MM.1S (cell line): ENCODE measurements at regions not wholly inside any gene's neighbourhood (a gene's known extent, or its start where the extent isn't known, plus 50 kb on each side); places are given as distances from the start of the nearest gene placed in this dataset.

Experiments
- DNase-seq: peaks from one replicate; pipeline ENCODE4 v3.0.0-alpha.2; 2015
- H2AFZ ChIP-seq: fragments of 300-600 bp; sonication (generic); 2 replicates; pipeline ENCODE4 v1.6.0; 2016; ENCODE audit warnings: antibody characterized with exemption, low read length
- H3F3A ChIP-seq: fragments of 300-600 bp; sonication (generic); 2 replicates; pipeline ENCODE4 v1.6.1; 2016; ENCODE audit warnings: mild to moderate bottlenecking, antibody characterized with exemption, low read length, moderate library complexity, mixed read lengths; ENCODE audit not compliant: insufficient read depth
- H3K27ac ChIP-seq: fragments of 300-600 bp; sonication (generic); 2 replicates; pipeline ENCODE4 v1.5.1; 2016; ENCODE audit warnings: mild to moderate bottlenecking, low read length
- H3K27me3 ChIP-seq: fragments of 300-600 bp; sonication (generic); replicated peaks from 2 replicates; pipeline ENCODE4 v1.6.0; 2016; ENCODE audit warnings: low read length; ENCODE audit not compliant: insufficient read depth
- H3K36me3 ChIP-seq: fragments of 300-600 bp; sonication (generic); replicated peaks from 2 replicates; pipeline ENCODE4 v1.6.1; 2016; ENCODE audit warnings: mild to moderate bottlenecking, low read length, mixed read lengths; ENCODE audit not compliant: insufficient read depth
- H3K4me1 ChIP-seq: fragments of 300-600 bp; sonication (generic); 2 replicates; pipeline ENCODE4 v1.6.1; 2016; ENCODE audit warnings: low read length, mixed read lengths
- H3K4me2 ChIP-seq: fragments of 300-600 bp; sonication (generic); 2 replicates; pipeline ENCODE4 v1.6.0; 2016; ENCODE audit warnings: low read depth, low read length
- H3K4me3 ChIP-seq: fragments of 300-600 bp; sonication (generic); 2 replicates; pipeline ENCODE4 v1.5.1; 2016; ENCODE audit warnings: low read length, mixed read lengths
- H3K79me2 ChIP-seq: fragments of 300-600 bp; sonication (generic); 2 replicates; pipeline ENCODE4 v1.6.1; 2016; ENCODE audit warnings: mixed run types, low read length, mixed read lengths
- H3K9ac ChIP-seq: fragments of 300-600 bp; sonication (generic); 2 replicates; pipeline ENCODE4 v1.6.1; 2016; ENCODE audit warnings: low read length, mixed read lengths
- H3K9me2 ChIP-seq: fragments of 300-600 bp; sonication (generic); replicated peaks from 2 replicates; pipeline ENCODE4 v1.6.1; 2016; ENCODE audit warnings: mild to moderate bottlenecking, low read length, mixed read lengths; ENCODE audit not compliant: insufficient read depth
- H3K9me3 ChIP-seq: fragments of 300-600 bp; sonication (generic); replicated peaks from 2 replicates; pipeline ENCODE4 v1.6.1; 2016; ENCODE audit warnings: mild to moderate bottlenecking, low read length, mixed read lengths; ENCODE audit not compliant: insufficient read depth
- H4K20me1 ChIP-seq: fragments of 300-600 bp; sonication (generic); 2 replicates; pipeline ENCODE4 v1.6.1; 2016; ENCODE audit warnings: mild to moderate bottlenecking, low read length, moderate library complexity, mixed read lengths; ENCODE audit not compliant: insufficient read depth
- CTCF ChIP-seq: fragments of 300-600 bp; sonication (generic); IDR thresholded peaks from 2 replicates; pipeline ENCODE4 v1.5.1; 2016; ENCODE audit warnings: antibody characterized with exemption, low read length, mixed read lengths
- EZH2 ChIP-seq: fragments of 300-600 bp; sonication (generic); optimal IDR thresholded peaks from 2 replicates; pipeline ENCODE3; 2017; ENCODE audit warnings: low read depth, mild to moderate bottlenecking, antibody characterized with exemption, low read length, mixed read lengths
- EZH2phosphoT487 ChIP-seq: fragments of 300-600 bp; sonication (generic); IDR thresholded peaks from 2 replicates; pipeline ENCODE4 v1.6.1; 2018; ENCODE audit warnings: antibody characterized with exemption, low read length

GRCh38 chrX:104330966-104331365, 76.2 kb upstream of the ESX1 start:
- H3K79me2 ChIP-seq, result no peaks in the 10 kb centered on the region
- H3K27me3 ChIP-seq, result no peaks in the 10 kb centered on the region
- H3K36me3 ChIP-seq, result no peaks in the 10 kb centered on the region
- no peaks in the 10 kb centered on the region for H3K9me3 ChIP-seq
- no peak overlapping the region for H3K4me3 ChIP-seq
- H3K9me2 ChIP-seq, result no peaks in the 10 kb centered on the region
- TF ChIP-seq CTCF, result no peak
- TF ChIP-seq EZH2, result no peak
- no peak overlapping the region for H3K9ac ChIP-seq
- no peaks in the 10 kb centered on the region for H3F3A ChIP-seq
- H3K4me2 ChIP-seq, result no peak overlapping the region
- H3K27ac ChIP-seq, result no peak overlapping the region
- no peak for DNase-seq
- no peaks in the 10 kb centered on the region for H4K20me1 ChIP-seq
- no peaks in the 10 kb centered on the region for H3K4me1 ChIP-seq
- no peak overlapping the region for H2AFZ ChIP-seq

- DNase-seq, result no peak
- Histone ChIP-seq H3K4me1 (no peaks in the 10 kb centered on the region), H3K9me3 (no peaks in the 10 kb centered on the region), H4K20me1 (no peaks in the 10 kb centered on the region), H3K79me2 (no peaks in the 10 kb centered on the region), H3F3A (no peaks in the 10 kb centered on the region), H3K9me2 (no peaks in the 10 kb centered on the region), H3K4me3 (no peak overlapping the region), H3K36me3 (no peaks in the 10 kb centered on the region), H3K4me2 (no peak overlapping the region), H2AFZ (no peak overlapping the region), H3K9ac (no peak overlapping the region), H3K27ac (no peak overlapping the region), H3K27me3 (no peaks in the 10 kb centered on the region)
- TF ChIP-seq CTCF, result no peak
- TF ChIP-seq EZH2phosphoT487, result no peak
- no peak for TF ChIP-seq EZH2
Observed at GRCh38 chrX:104329731-104330130, 75.0 kb upstream of the ESX1 start.

GRCh38 chrX:104325213-104325585, 70.5 kb upstream of the ESX1 start:
- DNase-seq, result no peak
- Histone ChIP-seq H3K4me1 (no peaks in the 10 kb centered on the region), H3K9me2 (no peaks in the 10 kb centered on the region), H3K4me2 (no peak overlapping the region), H3F3A (no peaks in the 10 kb centered on the region), H3K9me3 (no peaks in the 10 kb centered on the region), H3K36me3 (no peaks in the 10 kb centered on the region), H3K9ac (no peak overlapping the region), H4K20me1 (no peaks in the 10 kb centered on the region), H2AFZ (no peak overlapping the region), H3K27ac (no peak overlapping the region), H3K27me3 (no peaks in the 10 kb centered on the region), H3K79me2 (no peaks in the 10 kb centered on the region), H3K4me3 (no peak overlapping the region)
- no peak for TF ChIP-seq EZH2phosphoT487
- no peak for TF ChIP-seq EZH2
- TF ChIP-seq CTCF, result no peak
